Gastroesophageal sphincter (tissue), 4 donors: ENCODE measurements at regions not wholly inside any gene's neighbourhood (a gene's known extent, or its start where the extent isn't known, plus 50 kb on each side); places are given as distances from the start of the nearest gene placed in this dataset.

Source experiments
- ATAC-seq: fragments of 150-250 bp; one replicate; pipeline ENCODE4 v1.9.1; 2016; ENCODE audit warnings: mild to moderate bottlenecking, moderate library complexity
- H3K27ac ChIP-seq, 4 donors: fragments of 200-600 bp; sonication (generic) in 3 of 4; 1 replicate in 3 of 4; 2 replicates in 1 of 4; pipeline ENCODE4 v1.5.1; 2016 to 2019
- H3K27me3 ChIP-seq: fragments of 200-600 bp; sonication (generic); one replicate; pipeline ENCODE4 v1.5.1; 2019
- H3K36me3 ChIP-seq, 2 donors: fragments of 200-600 bp; sonication (generic); one replicate each; pipeline ENCODE4 v1.5.1; 2019; ENCODE audit warnings: control low read depth in 1 of 2
- H3K4me1 ChIP-seq, 3 donors: fragments of 200-600 bp; sonication (generic); 1 replicate in 2 of 3; 2 replicates in 1 of 3; pipeline ENCODE4 v1.5.1; 2016 to 2019; ENCODE audit warnings: control low read depth in 2 of 3
- H3K4me3 ChIP-seq, 2 donors: fragments of 200-600 bp; sonication (generic); one replicate each; pipeline ENCODE4 v1.5.1; 2019; ENCODE audit warnings: mild to moderate bottlenecking in 1 of 2, moderate library complexity in 1 of 2
- H3K9me3 ChIP-seq, 3 donors: fragments of 200-600 bp; sonication (generic); one replicate each; pipeline ENCODE4 v1.5.1; 2017 to 2019; ENCODE audit warnings: control low read depth in 2 of 3
- EP300 ChIP-seq: sonication (generic); formaldehyde crosslinking; IDR thresholded peaks from one replicate; pipeline ENCODE4 v1.6.1; 2017; ENCODE audit warnings: antibody characterized with exemption, mild to moderate bottlenecking
- POLR2A ChIP-seq, 2 donors: fragments of 450-650 bp; IDR thresholded peaks; one replicate each; pipeline ENCODE4 v1.6.1; 2017; ENCODE audit warnings: antibody characterized with exemption in 2 of 2, mild to moderate bottlenecking in 2 of 2, moderate library complexity in 1 of 2
- POLR2AphosphoS5 ChIP-seq: sonication (generic); formaldehyde crosslinking; IDR thresholded peaks from one replicate; pipeline ENCODE4 v1.6.1; 2017; ENCODE audit warnings: antibody characterized with exemption
- WGBS, 2 donors: methylation state at CpG; one replicate each; pipeline ENCODE4 v1.1.5; 2018; ENCODE audit warnings: low coverage in 1 of 2; 5-methylcytosine and 5-hydroxymethylcytosine counted together
- TF ChIP-seq, protein P1 (sequence below), 4 experiments: fragments of 200-600 bp in 2 of 4; fragments of 450-650 bp in 2 of 4; sonication (generic) in 1 of 4; IDR thresholded peaks; one replicate each; pipeline ENCODE4 v1.5.1; 2017 to 2019; ENCODE audit warnings: antibody characterized with exemption in 4 of 4, mild to moderate bottlenecking in 2 of 4, moderate library complexity in 2 of 4

DNA sequence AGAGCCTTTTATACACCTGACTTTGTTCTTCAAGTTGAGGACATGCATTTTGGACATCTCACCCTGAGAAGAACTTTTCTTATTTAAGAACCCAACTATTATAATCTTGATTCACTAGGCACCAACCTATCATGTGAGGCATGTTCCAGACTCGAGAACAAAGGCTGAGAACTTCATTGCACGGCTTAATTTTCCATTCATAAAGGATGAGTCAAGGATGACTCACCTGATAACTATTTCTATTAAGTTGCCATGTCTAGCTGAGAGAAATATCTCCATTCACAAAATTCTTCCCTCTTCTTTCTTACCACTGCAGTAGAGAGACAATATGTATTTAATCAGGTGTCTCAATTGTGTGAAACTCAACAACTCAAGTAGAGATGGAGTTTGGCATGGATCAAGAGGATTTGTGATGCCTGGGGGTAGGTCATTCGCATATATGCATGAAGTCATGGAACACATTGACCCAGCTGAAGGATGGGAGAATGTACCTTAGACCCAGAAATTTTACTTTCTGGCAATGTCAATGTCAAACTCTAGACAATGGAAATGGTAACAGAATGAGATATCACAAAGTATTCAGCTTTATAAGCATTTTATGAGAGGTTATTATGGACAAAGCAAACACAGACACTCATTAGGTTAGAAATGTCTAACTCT, 173.2 kb upstream of the PRNP start:
- H3K27ac ChIP-seq = no peak overlapping the region
- TF ChIP-seq, protein P1, sequence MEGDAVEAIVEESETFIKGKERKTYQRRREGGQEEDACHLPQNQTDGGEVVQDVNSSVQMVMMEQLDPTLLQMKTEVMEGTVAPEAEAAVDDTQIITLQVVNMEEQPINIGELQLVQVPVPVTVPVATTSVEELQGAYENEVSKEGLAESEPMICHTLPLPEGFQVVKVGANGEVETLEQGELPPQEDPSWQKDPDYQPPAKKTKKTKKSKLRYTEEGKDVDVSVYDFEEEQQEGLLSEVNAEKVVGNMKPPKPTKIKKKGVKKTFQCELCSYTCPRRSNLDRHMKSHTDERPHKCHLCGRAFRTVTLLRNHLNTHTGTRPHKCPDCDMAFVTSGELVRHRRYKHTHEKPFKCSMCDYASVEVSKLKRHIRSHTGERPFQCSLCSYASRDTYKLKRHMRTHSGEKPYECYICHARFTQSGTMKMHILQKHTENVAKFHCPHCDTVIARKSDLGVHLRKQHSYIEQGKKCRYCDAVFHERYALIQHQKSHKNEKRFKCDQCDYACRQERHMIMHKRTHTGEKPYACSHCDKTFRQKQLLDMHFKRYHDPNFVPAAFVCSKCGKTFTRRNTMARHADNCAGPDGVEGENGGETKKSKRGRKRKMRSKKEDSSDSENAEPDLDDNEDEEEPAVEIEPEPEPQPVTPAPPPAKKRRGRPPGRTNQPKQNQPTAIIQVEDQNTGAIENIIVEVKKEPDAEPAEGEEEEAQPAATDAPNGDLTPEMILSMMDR (IDR thresholded peaks at IDR 0.05) = no peak
- TF ChIP-seq POLR2A (IDR thresholded peaks at IDR 0.05) (no peak), POLR2AphosphoS5 (no peak), EP300 (no peak)
- peaks cover 10% of the 10 kb centered on the region for H3K27me3 ChIP-seq
- no peaks in the 10 kb centered on the region for H3K4me1 ChIP-seq
- no peak for ATAC-seq
- no peaks in the 10 kb centered on the region for H3K9me3 ChIP-seq
- WGBS, 2 donors = 39 to 48% methylated on average over 3 of the region's 3 CpGs
- no peak overlapping the region for H3K4me3 ChIP-seq
- H3K36me3 ChIP-seq = no peaks in the 10 kb centered on the region

DNA sequence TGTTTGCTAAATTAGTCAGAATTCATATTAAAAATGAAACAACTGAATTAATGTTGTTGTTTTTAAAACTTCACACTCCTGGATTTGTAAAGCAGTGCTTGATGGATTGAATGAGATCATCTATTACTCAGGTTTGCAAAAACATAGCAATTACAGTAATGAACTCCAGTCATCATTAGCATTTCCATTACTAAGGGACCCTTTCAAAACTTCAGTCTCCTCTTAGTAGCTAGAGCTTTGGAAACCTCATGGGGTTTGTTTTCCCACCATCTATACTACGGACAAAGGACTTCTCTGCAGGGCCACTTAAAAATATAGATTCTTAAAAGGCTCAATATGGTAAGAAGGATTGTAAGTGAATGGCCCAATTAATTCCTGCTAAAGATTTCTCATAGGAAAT, 174.5 kb upstream of the PRNP start:
- WGBS, 2 donors = 21 to 57% methylated on average over 1 of the region's 1 CpG
- no peak for ATAC-seq
- TF ChIP-seq EP300 (no peak), POLR2AphosphoS5 (no peak), POLR2A (IDR thresholded peaks at IDR 0.05) (no peak)
- TF ChIP-seq, protein P1 (IDR thresholded peaks at IDR 0.05) = no peak

DNA sequence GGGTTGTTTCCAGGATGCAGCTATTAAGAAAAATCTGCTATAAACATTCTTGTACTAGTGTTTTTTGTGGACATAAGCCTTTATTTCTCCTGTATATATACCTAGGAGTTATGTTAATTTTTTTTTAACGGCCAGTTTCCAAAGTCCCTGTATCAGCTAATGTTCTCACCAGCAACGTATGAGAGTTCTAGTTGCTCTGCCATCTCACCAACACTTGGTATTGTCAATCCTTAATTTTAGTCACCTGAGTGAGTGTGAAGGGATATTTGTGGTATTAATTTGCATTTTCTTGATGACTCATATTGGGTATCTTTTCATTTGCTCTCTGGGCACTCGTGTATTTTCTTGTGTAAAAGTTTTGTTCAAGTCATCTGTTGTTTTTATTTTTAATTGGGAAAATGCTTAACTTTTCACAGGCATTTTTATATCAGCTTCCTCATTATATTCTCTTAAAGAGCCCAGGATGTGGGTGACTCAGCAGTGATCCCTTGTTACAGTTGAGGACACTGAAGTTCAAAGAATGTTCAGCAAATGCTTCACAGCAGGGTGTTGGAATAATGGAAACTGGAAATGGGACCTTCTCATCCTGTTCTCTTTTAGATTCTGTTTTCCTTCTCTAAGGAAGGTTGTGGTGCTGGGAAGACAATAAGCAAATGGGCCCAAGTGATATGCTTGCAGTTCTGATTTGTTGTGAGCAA, 176.3 kb upstream of the PRNP start:
- Histone ChIP-seq H3K27me3 (no peaks in the 10 kb centered on the region), H3K36me3 (no peaks in the 10 kb centered on the region), H3K4me1 (no peaks in the 10 kb centered on the region), H3K4me3 (no peak overlapping the region), H3K27ac (no peak overlapping the region), H3K9me3 (no peaks in the 10 kb centered on the region)
- WGBS, 2 donors = 69 to 93% methylated on average over 2 to 3 of the region's 3 CpGs
- TF ChIP-seq POLR2AphosphoS5 (no peak), POLR2A (IDR thresholded peaks at IDR 0.05) (no peak)
- no peak for ATAC-seq

More for the DNA sequence above, 174.5 kb upstream of the PRNP start:
- Histone ChIP-seq H3K9me3 (no peaks in the 10 kb centered on the region), H3K4me3 (no peak overlapping the region), H3K4me1 (no peaks in the 10 kb centered on the region), H3K27ac (no peak overlapping the region), H3K27me3 (no peaks in the 10 kb centered on the region), H3K36me3 (no peaks in the 10 kb centered on the region)

DNA sequence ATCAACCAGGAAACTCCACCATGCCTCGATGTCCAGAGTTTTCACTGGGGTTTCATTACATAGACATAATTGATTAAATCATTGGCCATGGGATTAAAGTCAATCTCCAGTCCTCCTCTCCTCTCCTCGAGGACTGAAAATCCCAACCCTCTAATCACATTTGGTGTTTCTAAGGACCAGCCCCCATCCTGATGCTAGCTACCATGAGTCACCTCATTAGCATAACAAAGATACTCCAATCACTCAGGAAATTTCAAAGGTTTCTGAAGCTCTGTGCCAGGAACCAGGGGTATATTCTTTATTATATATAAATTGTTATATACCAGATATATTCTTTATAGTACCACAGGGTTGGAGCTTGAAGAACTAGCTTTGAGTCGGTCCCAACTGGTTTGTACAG, 177.5 kb upstream of the PRNP start:
- TF ChIP-seq POLR2A (IDR thresholded peaks at IDR 0.05) = no peak
- TF ChIP-seq, protein P1 (IDR thresholded peaks at IDR 0.05) = no peak
- no peak for TF ChIP-seq POLR2AphosphoS5
- no peak for TF ChIP-seq EP300
- H3K4me3 ChIP-seq = no peak overlapping the region
- no peaks in the 10 kb centered on the region for H3K27me3 ChIP-seq
- 67 to 87% methylated on average over 2 to 3 of the region's 3 CpGs for WGBS, 2 donors
- H3K9me3 ChIP-seq = no peaks in the 10 kb centered on the region
- H3K27ac ChIP-seq = no peak overlapping the region
- no peaks in the 10 kb centered on the region for H3K36me3 ChIP-seq
- H3K4me1 ChIP-seq = no peaks in the 10 kb centered on the region
- no peak for ATAC-seq

DNA sequence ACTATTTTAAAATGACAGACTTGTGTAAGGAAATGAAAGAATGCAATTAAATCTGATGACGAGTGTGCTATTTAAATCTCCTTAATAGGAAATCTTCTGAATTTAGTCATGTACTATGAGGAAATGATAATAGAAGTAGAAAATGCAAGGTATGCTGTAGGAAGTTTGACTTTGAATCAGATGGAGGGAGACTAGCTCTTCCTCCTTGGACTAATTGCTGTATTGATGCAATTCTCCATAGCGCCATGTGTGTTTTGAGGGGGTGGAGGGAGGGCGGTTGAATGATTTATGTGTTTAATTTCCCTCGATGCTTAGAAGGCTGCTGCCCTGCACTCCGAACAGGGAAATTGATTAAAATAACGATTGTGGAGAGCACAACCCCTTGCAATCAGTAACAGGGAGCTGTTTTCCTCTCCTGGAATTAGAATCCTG, 179.0 kb upstream of the PRNP start:
- WGBS, 2 donors = 11 to 27% methylated on average over 6 of the region's 6 CpGs
- TF ChIP-seq POLR2A (IDR thresholded peaks at IDR 0.05) = no peak
- no peak overlapping the region for H3K4me3 ChIP-seq
- peaks cover 0 to under 1% (median 0%) of the 10 kb centered on the region in 3 donors for H3K9me3 ChIP-seq
- H3K27ac ChIP-seq = no peak overlapping the region
- H3K36me3 ChIP-seq = no peaks in the 10 kb centered on the region
- no peak for ATAC-seq
- no peaks in the 10 kb centered on the region for H3K27me3 ChIP-seq
- H3K4me1 ChIP-seq = no peaks in the 10 kb centered on the region

DNA sequence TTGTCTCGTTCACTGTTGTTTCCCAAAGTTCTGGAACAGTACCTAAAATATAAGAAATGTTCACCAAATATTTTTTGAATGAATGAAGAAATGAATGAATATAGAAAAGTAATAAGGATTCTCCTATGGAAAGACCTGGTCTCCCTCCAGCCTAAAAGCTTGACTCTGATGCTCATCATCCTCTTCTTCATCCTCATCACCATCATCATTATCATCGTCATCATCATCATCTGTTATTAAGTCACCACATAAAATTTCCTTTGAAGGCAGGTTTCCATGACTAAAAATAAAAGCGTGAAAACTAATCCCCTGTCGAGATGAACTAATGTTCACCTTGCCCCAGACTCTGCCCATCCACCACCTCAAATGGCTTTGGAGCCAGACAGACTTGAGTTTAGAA, 181.4 kb upstream of the PRNP start:
- no peaks in the 10 kb centered on the region for H3K4me1 ChIP-seq
- WGBS, 2 donors = 66 to 73% methylated on average over 4 of the region's 4 CpGs
- peaks cover 0 to 17% (median 0%) of the 10 kb centered on the region in 3 donors for H3K9me3 ChIP-seq
- no peaks in the 10 kb centered on the region for H3K36me3 ChIP-seq
- no peaks in the 10 kb centered on the region for H3K27me3 ChIP-seq
- TF ChIP-seq POLR2A (IDR thresholded peaks at IDR 0.05) (no peak), POLR2AphosphoS5 (no peak), EP300 (no peak)
- TF ChIP-seq, protein P1 (IDR thresholded peaks at IDR 0.05) = no peak
- no peak for ATAC-seq
- no peak overlapping the region for H3K4me3 ChIP-seq
- no peak overlapping the region for H3K27ac ChIP-seq
